Mammary epithelial cell (primary cell): ENCODE measurements at regions not wholly inside any gene's neighbourhood (a gene's known extent, or its start where the extent isn't known, plus 50 kb on each side); places are given as distances from the start of the nearest gene placed in this dataset.

Experiments used
- EZH2 ChIP-seq: IDR thresholded peaks from 2 replicates; pipeline ENCODE4 v1.6.1; 2012; ENCODE audit warnings: low read length, inconsistent platforms, borderline replicate concordance
- TF ChIP-seq, protein P1 (sequence below), 2 donors: IDR thresholded peaks in 1 of 2; conservative IDR thresholded peaks in 1 of 2; 2 replicates each; pipeline ENCODE4 v1.5.1; 2011 to 2012; ENCODE audit warnings: inconsistent platforms in 2 of 2, low read length in 2 of 2, mild to moderate bottlenecking in 2 of 2, control low read depth in 1 of 2, low read depth in 1 of 2; ENCODE audit not compliant: insufficient read depth in 1 of 2; ENCODE audit errors: extremely low read depth in 1 of 2

DNA sequence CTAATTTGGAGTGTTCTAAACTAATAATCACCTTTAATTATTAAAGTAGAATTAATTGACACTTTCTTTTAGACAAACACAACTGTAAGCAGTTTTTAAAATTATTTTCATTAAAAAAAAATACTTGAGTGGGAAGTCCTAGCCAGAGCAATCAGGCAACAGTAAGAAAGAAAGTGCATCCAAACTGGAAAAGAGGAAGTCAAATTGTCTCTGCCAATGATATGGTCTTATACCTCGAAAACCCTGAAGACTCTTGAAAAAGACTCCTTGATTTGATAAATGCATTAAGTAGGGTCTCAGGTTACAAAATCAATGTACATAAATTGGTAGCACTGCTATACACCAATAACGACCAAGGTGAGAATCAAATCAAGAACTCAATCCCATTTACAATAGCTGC, 83.0 kb upstream of the GADD45A start:
- TF ChIP-seq, protein P1, sequence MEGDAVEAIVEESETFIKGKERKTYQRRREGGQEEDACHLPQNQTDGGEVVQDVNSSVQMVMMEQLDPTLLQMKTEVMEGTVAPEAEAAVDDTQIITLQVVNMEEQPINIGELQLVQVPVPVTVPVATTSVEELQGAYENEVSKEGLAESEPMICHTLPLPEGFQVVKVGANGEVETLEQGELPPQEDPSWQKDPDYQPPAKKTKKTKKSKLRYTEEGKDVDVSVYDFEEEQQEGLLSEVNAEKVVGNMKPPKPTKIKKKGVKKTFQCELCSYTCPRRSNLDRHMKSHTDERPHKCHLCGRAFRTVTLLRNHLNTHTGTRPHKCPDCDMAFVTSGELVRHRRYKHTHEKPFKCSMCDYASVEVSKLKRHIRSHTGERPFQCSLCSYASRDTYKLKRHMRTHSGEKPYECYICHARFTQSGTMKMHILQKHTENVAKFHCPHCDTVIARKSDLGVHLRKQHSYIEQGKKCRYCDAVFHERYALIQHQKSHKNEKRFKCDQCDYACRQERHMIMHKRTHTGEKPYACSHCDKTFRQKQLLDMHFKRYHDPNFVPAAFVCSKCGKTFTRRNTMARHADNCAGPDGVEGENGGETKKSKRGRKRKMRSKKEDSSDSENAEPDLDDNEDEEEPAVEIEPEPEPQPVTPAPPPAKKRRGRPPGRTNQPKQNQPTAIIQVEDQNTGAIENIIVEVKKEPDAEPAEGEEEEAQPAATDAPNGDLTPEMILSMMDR (conservative IDR thresholded peaks at IDR 0.05 in 1 of 2, IDR thresholded peaks at IDR 0.05 in 1 of 2; ENCODE audit: extremely low read depth in 1 of 2, insufficient read depth in 1 of 2, low read depth in 1 of 2, low read length in 2 of 2): no peak
- TF ChIP-seq EZH2: no peak
